ENCODE measurements at regions not wholly inside any gene's neighbourhood (a gene's known extent, or its start where the extent isn't known, plus 50 kb on each side); places are given as distances from the start of the nearest gene placed in this dataset.

GRCh38 chr4:14496969-14497368 lies 505.3 kb upstream of the CPEB2 start:
- no peak for DNase-seq

GRCh38 chr4:14504162-14504561 lies 498.1 kb upstream of the CPEB2 start:
- DNase-seq = no peak

GRCh38 chr4:14513471-14513870 lies 488.8 kb upstream of the CPEB2 start:
- no peak for DNase-seq

GRCh38 chr4:14515556-14515955 lies 486.7 kb upstream of the CPEB2 start:
- no peak for DNase-seq

- no peak for DNase-seq
Measured at GRCh38 chr4:14518136-14518535, 484.1 kb upstream of the CPEB2 start.

GRCh38 chr4:14520171-14520570 lies 482.1 kb upstream of the CPEB2 start:
- no peak for DNase-seq

GRCh38 chr4:14524276-14524675 lies 478.0 kb upstream of the CPEB2 start:
- no peak for DNase-seq

GRCh38 chr4:14528918-14529317 lies 473.4 kb upstream of the CPEB2 start:
- DNase-seq = no peak

GRCh38 chr4:14529653-14530052 lies 472.6 kb upstream of the CPEB2 start:
- DNase-seq = no peak

- DNase-seq = no peak
Measured at GRCh38 chr4:14532436-14532835, 469.8 kb upstream of the CPEB2 start.

- no peak for DNase-seq
Measured at GRCh38 chr4:14539246-14539645, 463.0 kb upstream of the CPEB2 start.

- DNase-seq = no peak
Measured at GRCh38 chr4:14545163-14545562, 457.1 kb upstream of the CPEB2 start.

- DNase-seq = no peak
Measured at GRCh38 chr4:14545807-14546206, 456.5 kb upstream of the CPEB2 start.

GRCh38 chr4:14552119-14552518 lies 450.2 kb upstream of the CPEB2 start:
- no peak for DNase-seq

GRCh38 chr4:14559646-14560045 lies 442.6 kb upstream of the CPEB2 start:
- DNase-seq = no peak

- no peak for DNase-seq
Measured at GRCh38 chr4:14560577-14560976, 441.7 kb upstream of the CPEB2 start.

- no peak for DNase-seq
Measured at GRCh38 chr4:14562901-14563300, 439.4 kb upstream of the CPEB2 start.

GRCh38 chr4:14564281-14564680 lies 438.0 kb upstream of the CPEB2 start:
- no peak for DNase-seq

- DNase-seq = no peak
Measured at GRCh38 chr4:14566518-14566917, 435.8 kb upstream of the CPEB2 start.

- DNase-seq = no peak
Measured at GRCh38 chr4:14568351-14568750, 433.9 kb upstream of the CPEB2 start.

GRCh38 chr4:14575289-14575688 lies 427.0 kb upstream of the CPEB2 start:
- DNase-seq = no peak

- no peak for DNase-seq
Measured at GRCh38 chr4:14575919-14576318, 426.4 kb upstream of the CPEB2 start.

GRCh38 chr4:14580061-14580460 lies 422.2 kb upstream of the CPEB2 start:
- DNase-seq = no peak

GRCh38 chr4:14581741-14582140 lies 420.5 kb upstream of the CPEB2 start:
- DNase-seq = no peak

- DNase-seq = no peak
Measured at GRCh38 chr4:14582677-14583076, 419.6 kb upstream of the CPEB2 start.

GRCh38 chr4:14583331-14583730 lies 418.9 kb upstream of the CPEB2 start:
- no peak for DNase-seq

All from activated CD4-positive, alpha-beta T cell treated with anti-CD3 and anti-CD28 coated beads, Interleukin-2, amount 50 U/mL, for 48 hours (primary cell).